ENCODE measurements at regions not wholly inside any gene's neighbourhood (a gene's known extent, or its start where the extent isn't known, plus 50 kb on each side); places are given as distances from the start of the nearest gene placed in this dataset.

GRCh38 chr9:113808391-113809358 is 67.4 kb upstream of the ZNF618 start:
- no peak for TF ChIP-seq CTCF (conservative IDR thresholded peaks at IDR 0.05; ENCODE audit: low read length)
- no peak for TF ChIP-seq EZH2phosphoT487 (IDR thresholded peaks at IDR 0.05; ENCODE audit: borderline replicate concordance, low read depth, low read length)
